GM10847 (cell line): ENCODE measurements at regions not wholly inside any gene's neighbourhood (a gene's known extent, or its start where the extent isn't known, plus 50 kb on each side); places are given as distances from the start of the nearest gene placed in this dataset.

Experiments used
- POLR2A ChIP-seq: IDR thresholded peaks from 2 replicates; pipeline ENCODE4 v1.6.1; 2011; ENCODE audit not compliant: insufficient read length; ENCODE audit errors: extremely low read depth

- TF ChIP-seq POLR2A, result no peak
Observed at GRCh38 chr15:70251246-70251990, 153.7 kb upstream of the TLE3 start.

GRCh38 chr15:70250208-70251201 is 152.8 kb upstream of the TLE3 start:
- no peak for TF ChIP-seq POLR2A

- TF ChIP-seq POLR2A, result no peak
Observed at GRCh38 chr15:70249616-70250015, 151.9 kb upstream of the TLE3 start.

GRCh38 chr15:70248116-70249025 is 150.7 kb upstream of the TLE3 start:
- TF ChIP-seq POLR2A, result no peak

- TF ChIP-seq POLR2A, result no peak
Observed at GRCh38 chr15:70247281-70247680, 149.6 kb upstream of the TLE3 start.

- TF ChIP-seq POLR2A, result no peak
Observed at GRCh38 chr15:70246623-70247220, 149.0 kb upstream of the TLE3 start.

DNA sequence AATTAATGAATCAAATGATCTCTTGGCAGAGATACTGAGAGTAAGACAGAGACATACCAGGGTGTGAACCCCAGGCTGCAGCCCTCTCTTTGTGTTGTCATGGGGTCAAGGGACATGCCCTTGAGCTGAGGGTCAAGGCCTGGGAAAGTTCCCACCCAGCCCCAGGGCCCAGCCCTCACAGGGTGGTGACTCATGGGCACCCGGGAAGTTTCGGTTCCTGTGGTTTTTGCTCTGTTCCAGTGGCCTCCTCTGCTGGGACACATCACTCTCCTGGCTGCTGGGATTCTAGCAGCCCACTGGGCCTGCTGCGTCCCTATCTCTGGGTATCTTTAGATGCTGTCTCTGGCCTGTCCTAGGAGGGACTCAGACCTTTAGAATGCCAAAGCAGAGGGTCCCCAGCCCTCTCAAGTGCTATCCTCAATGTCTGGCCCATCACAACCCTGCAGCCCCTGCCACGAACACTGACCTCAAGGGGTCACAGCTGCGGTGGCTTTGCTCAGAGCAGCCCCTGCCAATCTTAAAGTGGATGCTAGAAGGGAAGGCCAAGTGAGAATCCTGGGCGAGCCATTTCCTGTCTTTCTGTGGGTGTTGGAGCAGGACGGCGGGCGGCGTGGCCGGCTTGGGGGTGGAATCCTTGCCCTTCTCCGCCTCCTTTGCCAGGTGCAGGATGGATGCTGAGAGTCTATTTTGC is 148.4 kb upstream of the TLE3 start:
- TF ChIP-seq POLR2A, result no peak

DNA sequence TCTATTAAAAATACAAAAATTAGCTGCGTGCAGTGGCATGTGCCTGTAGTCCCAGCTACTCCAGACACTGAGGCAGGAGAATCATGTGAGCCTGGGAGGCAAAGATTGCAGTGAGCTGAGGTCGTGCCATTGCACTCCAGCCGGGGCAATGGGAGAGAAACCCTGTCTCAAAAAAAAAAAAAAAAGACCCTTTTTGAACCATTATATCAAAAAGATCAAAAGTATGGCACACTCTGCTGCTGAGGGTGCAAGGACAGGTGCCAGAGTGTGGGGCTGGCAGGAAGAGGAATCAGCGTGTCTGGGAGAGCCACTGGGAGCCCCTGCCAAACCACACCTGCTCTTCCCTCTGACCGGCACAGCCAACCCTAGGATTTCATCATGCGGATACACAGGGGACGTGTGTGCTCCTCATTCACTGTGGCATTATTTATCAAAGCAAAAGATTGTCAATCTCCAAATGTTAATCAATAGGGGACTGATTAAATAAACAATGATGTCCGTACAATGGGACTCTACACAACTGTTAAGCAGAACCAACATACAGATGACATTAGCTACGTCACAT is 147.3 kb upstream of the TLE3 start:
- no peak for TF ChIP-seq POLR2A

DNA sequence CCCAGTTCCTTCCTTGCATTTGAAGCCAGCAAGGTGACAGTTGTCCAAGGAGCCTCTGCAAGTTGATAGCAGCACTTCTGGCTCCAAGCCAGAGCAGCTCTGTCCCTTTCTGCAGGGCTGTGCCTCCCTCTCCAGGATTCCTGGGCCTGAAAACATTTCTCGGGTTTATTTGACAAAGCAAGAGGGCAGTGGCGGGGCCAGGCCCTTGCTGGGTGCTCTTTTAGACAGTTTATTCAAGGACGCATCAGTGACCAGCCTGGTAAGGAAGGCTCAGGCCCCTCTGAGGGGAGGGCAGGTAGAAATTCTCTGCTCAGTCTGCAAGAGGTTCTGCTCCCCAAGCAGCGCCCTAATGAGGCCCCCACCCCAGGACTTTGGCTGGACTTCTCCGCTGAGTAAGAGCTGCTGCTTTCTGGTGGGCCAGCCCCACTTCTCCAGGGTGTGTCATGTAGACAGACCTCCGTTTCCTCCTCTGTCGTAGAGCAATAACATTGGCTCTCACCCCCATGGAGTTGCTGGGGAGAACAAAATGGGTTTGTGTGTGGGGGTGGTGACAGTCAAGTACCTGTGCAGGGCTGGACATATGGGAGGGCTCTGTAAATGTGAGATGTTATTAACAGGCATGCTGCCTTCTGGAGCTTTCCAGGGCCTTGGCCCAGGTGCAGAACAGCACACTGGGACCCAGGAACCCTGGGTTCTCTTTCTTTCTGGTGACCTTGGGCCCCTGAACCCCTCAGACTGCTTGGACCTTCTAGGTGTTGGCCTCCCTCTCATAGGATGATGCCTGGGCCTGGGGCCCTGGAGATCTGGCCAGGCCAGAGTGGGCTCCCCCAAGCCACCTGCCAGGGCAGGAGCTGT is 146.2 kb upstream of the TLE3 start:
- no peak for TF ChIP-seq POLR2A

GRCh38 chr15:70242951-70243685 is 145.4 kb upstream of the TLE3 start:
- no peak for TF ChIP-seq POLR2A

DNA sequence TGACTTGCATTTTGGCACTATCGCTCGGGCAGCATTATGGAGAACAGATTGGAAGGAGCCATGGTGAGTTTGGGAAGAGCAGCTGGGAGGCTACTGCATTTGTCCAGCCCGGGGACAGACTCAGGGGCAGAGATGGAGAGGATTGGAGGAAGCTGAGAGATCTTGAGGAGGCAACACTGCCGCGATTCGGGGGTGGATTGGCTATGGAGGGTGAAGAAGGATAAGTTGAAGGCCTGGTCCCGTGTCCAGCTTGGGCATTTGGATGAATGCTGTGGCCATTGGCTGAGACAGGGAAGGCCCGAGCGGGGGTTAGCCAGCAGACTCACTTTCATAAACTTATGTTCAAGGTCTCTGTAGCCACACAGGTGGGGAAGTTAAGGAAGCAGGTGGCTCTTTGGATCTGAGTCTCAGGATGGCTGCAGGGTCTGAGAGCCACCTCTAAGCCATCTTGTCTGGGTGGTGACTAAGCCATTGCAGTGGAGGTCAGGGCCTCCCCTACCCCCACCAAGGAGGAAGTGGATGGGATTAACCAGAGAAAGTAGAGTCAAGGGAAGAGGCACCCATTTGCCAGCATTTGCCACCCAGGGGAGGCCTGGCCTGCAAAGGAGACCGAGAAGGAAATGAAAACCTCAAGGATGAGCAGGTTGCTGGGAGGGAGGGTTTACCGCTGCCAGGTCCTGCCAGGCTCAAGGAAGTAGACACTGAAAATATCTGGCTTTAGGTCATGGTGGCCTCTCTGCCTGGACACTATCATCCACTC is 144.0 kb upstream of the TLE3 start:
- TF ChIP-seq POLR2A, result no peak
